Activated CD4-positive, alpha-beta T cell treated with anti-CD3 and anti-CD28 coated beads for 24 hours (primary cell): ENCODE measurements at regions not wholly inside any gene's neighbourhood (a gene's known extent, or its start where the extent isn't known, plus 50 kb on each side); places are given as distances from the start of the nearest gene placed in this dataset.
"Not testable (repeated sequence)": the region's sequence is repeated elsewhere in the genome, so short reads cannot be mapped to it uniquely, and the experiment has no call there.

Source experiments
- DNase-seq, 2 donors: peaks; one replicate each; pipeline ENCODE4 v3.0.0-alpha.2; 2020; ENCODE audit warnings: low read depth in 2 of 2

DNA sequence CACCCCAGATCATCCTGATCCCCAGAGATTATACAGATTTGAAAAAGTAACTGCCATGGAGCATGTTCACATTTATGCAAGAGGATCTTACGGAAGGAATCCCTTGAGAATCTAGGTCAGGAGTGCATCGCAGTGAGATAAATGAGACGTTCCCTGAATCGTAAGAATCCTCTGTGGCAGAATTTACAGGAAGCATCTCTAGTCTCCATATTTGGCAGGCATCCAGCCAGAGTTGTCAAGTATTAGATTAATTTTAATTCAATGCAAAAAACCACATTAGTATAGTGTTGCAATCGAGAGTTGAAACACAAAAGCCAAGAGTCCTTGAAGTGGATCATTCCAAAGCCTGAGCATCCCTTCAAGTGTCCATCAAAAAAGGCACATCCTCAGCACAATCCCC is 100.8 kb downstream of the RRAGC start:
- no peak for DNase-seq

- DNase-seq = no peak
These were observed 112.5 kb downstream of the RRAGC start for GRCh38 chr1:38746941-38747600.

GRCh38 chr1:38746402-38746935 is 113.1 kb downstream of the RRAGC start:
- no peak for DNase-seq

- no peak for DNase-seq
These were observed 113.8 kb downstream of the RRAGC start for GRCh38 chr1:38745476-38746401.

- no peak for DNase-seq
These were observed 114.9 kb downstream of the RRAGC start for GRCh38 chr1:38744452-38745350.

- DNase-seq = no peak
These were observed 116.4 kb downstream of the RRAGC start for GRCh38 chr1:38743184-38743583.

GRCh38 chr1:38741341-38741740 is 118.2 kb downstream of the RRAGC start:
- no peak for DNase-seq

GRCh38 chr1:38740487-38740886 is 119.1 kb downstream of the RRAGC start:
- no peak for DNase-seq

DNA sequence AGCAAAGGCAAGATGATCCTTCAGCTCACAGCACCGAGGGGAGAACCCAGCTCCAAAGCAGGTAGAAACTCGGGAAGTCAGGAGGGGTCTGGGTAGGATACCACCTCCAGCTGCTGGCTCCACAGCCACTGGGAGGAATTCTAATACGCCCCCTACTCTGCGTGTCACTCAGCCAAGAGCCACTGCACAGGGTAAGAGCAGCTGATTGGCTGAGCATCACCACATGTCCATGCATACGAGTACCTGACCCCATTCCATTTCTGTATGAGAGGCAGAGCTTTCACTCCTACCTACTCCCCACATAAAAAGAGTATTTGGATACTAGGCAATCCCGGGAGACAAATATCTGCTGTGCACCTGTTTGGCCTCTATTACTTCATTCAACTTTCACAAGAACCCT is 121.4 kb downstream of the RRAGC start:
- no peak for DNase-seq

DNA sequence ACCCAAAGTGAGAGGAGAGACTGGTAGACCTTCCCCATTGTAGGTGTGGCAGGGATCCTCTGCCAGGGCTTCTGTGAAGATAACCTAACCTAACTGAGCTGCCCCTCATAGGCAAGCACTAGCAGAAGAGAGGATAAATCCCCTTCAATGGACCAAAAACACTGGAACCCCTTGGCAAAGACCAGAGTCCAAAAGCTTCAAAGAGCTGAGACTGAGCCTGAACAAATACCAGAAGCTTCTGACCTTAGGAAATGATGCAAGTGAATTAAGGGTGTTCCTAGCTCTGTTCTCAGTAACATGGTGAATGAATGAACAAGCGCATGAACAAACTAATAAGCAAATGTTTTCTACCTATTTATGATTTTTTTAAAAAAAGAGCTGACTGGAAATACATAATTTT is 123.2 kb downstream of the RRAGC start:
- no peak for DNase-seq

DNA sequence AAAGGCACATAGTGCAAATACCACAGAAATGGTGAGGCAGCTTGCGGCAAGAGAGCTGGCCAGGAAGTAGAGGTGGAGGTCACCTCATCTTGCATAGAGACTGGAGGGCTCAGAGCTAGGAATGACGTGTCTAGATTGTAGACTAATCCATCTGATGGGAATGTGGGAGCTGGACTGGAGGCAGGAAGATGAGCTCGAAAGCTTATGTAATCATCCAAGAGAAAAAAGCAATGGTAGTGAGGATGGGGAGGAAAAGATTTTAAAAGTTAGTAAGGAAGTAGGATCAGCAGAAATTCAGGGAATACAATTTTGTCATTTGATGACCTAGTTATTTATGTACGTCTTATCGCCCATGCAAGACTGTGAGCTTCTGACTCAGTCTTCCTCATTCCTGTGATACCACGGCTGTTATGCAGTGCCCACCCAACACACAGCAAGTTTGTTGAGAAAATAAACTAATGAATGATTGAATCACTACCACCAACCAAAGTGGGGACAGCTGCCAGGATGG is 123.9 kb downstream of the RRAGC start:
- DNase-seq = no peak

DNA sequence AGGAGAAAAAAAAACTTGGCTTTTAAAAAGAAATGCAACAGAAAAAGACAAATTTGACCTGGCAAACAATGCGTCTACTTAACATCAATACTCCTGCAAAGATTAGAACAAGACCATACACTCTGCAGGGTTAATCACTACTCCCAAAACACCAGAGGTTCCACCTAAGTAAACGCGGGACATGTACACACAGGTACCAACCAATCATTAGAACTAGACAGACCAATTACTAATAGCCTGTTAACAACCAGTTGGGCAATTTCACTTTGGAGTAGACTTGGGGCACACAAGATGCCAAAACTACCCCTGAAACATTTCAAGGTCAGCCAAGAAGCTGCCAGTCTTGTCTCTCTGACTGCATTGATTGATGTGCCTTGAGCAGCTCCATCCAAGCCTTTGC is 125.8 kb downstream of the RRAGC start:
- no peak for DNase-seq

DNA sequence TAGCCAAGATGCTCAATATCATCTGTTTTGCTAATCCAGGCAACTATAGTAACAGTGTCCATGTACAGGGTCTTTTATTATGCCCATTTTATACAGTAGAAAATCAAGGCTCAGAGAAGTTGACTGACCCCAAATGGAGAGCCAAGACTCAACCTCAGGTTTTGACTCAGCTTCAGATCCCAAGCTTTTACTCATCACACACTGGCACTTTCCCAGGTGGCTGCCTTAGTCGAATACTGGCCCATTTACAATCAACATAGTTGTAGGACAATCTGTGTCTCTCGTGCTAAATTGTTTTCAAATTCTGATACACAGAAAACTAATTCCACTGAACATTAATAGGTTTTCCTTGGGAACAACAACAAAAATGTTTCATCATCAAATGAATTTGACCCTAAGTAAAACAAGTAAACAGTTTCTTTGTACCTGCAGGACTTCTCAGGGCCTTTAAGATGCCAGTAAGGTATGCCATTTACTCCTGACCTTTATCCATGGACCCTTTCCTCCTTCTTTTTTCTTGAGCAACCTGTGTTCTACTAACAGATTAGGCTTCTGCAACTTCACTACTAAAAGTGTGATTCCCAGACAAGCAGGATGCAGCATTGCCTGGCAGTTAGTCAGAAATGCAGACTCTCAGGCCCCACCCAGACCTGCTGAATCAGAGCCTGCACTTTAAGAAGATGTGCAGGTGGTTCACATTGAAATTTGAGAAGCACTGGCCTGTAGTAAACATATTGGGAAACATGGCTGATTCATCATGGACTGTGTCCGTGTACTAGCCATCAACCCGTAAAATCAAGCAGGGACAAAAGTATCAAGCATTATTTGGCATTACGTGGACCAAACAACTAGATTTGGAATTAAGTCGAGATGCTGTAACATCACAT is 128.8 kb downstream of the RRAGC start:
- no peak for DNase-seq

DNA sequence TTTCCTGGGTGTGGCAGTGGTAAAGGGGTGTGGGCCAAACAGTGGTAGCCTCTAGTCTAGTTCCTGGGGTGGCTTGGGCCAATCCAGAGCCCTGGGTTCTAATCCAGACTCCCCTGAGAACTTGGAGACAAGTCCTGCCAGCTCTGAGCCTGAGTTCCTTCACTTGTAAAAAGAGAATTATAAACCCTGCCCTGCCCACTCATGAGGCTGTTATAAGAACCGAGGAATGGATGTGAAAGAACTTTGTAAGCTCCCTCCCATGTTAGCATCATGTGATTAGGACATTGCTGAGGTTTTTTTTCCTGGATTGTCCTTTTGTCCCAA is 131.0 kb downstream of the RRAGC start:
- no peak for DNase-seq

DNA sequence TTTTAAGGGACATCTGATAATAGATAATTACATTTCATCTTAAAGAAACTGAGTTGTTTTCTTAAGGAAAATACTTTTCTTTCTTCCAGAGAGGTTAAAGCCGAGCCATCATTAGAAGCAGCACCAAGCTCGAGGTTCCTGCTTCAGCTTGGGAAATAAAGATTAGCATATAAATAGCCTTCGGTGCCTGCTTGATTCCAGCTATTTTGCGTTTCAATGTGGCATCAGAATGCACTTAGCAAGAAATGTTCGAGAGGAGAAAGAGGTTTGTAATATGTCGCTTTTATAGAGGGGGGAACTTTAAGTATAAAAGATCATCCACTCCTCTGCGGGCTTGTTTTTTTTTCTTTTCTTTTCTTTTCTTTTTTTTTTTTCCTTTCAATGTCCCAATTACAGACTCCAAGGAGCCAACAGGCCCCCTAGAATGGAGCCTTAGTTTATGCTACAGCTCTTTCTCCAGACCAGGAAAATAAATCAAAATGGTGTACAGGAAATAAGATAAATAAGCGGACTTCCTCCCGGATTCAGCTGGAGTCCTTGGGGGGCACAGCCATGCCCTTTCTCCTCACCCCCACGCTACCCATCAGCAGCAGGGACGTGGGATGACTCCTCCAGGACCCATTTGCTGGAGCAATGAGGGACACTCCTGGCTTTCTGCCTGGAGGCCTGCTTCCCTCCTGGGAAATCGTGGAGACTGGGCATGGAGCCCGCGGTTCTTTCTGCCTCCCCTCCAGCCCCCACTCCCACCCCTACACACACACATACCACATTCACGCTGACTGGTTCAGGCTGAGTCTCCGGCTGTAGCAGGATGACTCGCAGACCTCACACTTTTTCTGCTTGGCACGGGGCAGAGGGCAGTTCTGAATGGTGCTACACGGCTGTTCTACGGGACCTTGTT is 131.6 kb downstream of the RRAGC start:
- DNase-seq = no peak

- DNase-seq = not testable (repeated sequence)
These were observed 134.1 kb downstream of the RRAGC start for GRCh38 chr1:38725321-38725961.

- DNase-seq = no peak
These were observed 135.1 kb downstream of the RRAGC start for GRCh38 chr1:38724160-38725131.

DNA sequence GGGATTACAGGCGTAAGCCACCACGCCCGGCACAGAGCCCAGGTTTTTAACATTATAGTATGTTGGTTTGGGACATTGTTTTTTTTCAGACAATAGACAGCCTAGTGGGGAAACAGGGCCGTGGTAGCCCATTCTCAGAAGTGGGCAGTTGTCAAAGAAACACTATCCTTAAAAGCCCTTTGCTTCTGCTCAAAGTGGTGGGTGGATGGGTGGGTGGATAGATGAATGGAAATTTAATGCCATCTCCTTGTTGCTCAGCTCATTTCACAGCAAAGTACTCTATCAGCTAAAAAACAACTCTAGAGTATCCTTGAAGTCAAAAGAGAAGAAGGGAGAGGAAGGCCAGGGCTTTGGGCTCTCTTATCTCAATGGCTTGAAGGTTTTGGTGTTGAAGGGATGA is 137.8 kb downstream of the RRAGC start:
- no peak for DNase-seq
